ENCODE measurements at regions not wholly inside any gene's neighbourhood (a gene's known extent, or its start where the extent isn't known, plus 50 kb on each side); places are given as distances from the start of the nearest gene placed in this dataset.
"Not testable (repeated sequence)": the region's sequence is repeated elsewhere in the genome, so short reads cannot be mapped to it uniquely, and the experiment has no call there.

GRCh38 chr13:44312834-44313551 is 60.6 kb upstream of the SERP2 start:
- no peak for DNase-seq
- intact Hi-C loops (cut with DNase I; ENCODE audit: low total_unique reads) = no loop called here
- Histone ChIP-seq H3K36me3 (no peaks in the 10 kb centered on the region), H3K9me3 (no peaks in the 10 kb centered on the region), H3K27me3 (no peaks in the 10 kb centered on the region), H3K27ac (no peak overlapping the region), H3K4me3 (no peak overlapping the region), H3K4me1 (peaks cover 23 to 27% of the 10 kb centered on the region in 2 donors)
- in situ Hi-C loops (cut with MboI; ENCODE audit: low sequenced_read_pairs in 4 of 4) = loop anchor here in 1 of 4 donors (10.0 kb wide), 1 partner anchor 122 kb away; no protein-coding TSS in a partner anchor
- TF ChIP-seq POLR2A (IDR thresholded peaks at IDR 0.05) (no peak), CTCF (IDR thresholded peaks at IDR 0.05 in 4 of 5, conservative IDR thresholded peaks at IDR 0.05 in 1 of 5) (no peak)
- ATAC-seq = no peak

- no peaks in the 10 kb centered on the region for H3K27me3 ChIP-seq
- no peak for ATAC-seq
- DNase-seq = no peak
- no peak overlapping the region for H3K27ac ChIP-seq
- H3K36me3 ChIP-seq = no peaks in the 10 kb centered on the region
- in situ Hi-C loops (cut with MboI; ENCODE audit: low sequenced_read_pairs in 4 of 4) = loop anchor here in 1 of 4 donors (10.0 kb wide), 1 partner anchor 121 kb away; no protein-coding TSS in a partner anchor
- peaks cover 24 to 31% of the 10 kb centered on the region in 2 donors for H3K4me1 ChIP-seq
- TF ChIP-seq CTCF (IDR thresholded peaks at IDR 0.05 in 4 of 5, conservative IDR thresholded peaks at IDR 0.05 in 1 of 5) = no peak
- no peak for TF ChIP-seq POLR2A (IDR thresholded peaks at IDR 0.05)
- intact Hi-C loops (cut with DNase I; ENCODE audit: low total_unique reads) = no loop called here
- no peak overlapping the region for H3K4me3 ChIP-seq
- no peaks in the 10 kb centered on the region for H3K9me3 ChIP-seq
Observed at GRCh38 chr13:44313674-44314073, 60.0 kb upstream of the SERP2 start.

GRCh38 chr13:44314160-44314559 is 59.5 kb upstream of the SERP2 start:
- H3K27ac ChIP-seq; intact Hi-C loops (cut with DNase I; ENCODE audit: low total_unique reads); DNase-seq; H3K27me3 ChIP-seq; H3K36me3 ChIP-seq; H3K9me3 ChIP-seq; H3K4me3 ChIP-seq; ATAC-seq: not testable (repeated sequence)
- H3K4me1 ChIP-seq = peaks cover 22 to 29% of the 10 kb centered on the region in 2 donors
- in situ Hi-C loops (cut with MboI; ENCODE audit: low sequenced_read_pairs in 4 of 4) = loop anchor here in 1 of 4 donors (10.0 kb wide), 1 partner anchor 121 kb away; no protein-coding TSS in a partner anchor

GRCh38 chr13:44317752-44318151 is 55.9 kb upstream of the SERP2 start:
- no peak for TF ChIP-seq CTCF (IDR thresholded peaks at IDR 0.05 in 4 of 5, conservative IDR thresholded peaks at IDR 0.05 in 1 of 5)
- no peak for TF ChIP-seq POLR2A (IDR thresholded peaks at IDR 0.05)
- H3K9me3 ChIP-seq = no peaks in the 10 kb centered on the region
- H3K4me3 ChIP-seq = peak overlapping the region in 1 of 4 donors; percentile 19
- peak in 1 of 2 donors; percentile 80 for ATAC-seq
- in situ Hi-C loops (cut with MboI; ENCODE audit: low sequenced_read_pairs in 4 of 4) = loop anchor here in 1 of 4 donors (10.0 kb wide), 1 partner anchor 117 kb away; no protein-coding TSS in a partner anchor
- H3K36me3 ChIP-seq = no peaks in the 10 kb centered on the region
- intact Hi-C loops (cut with DNase I; ENCODE audit: low total_unique reads) = no loop called here
- H3K27me3 ChIP-seq = no peaks in the 10 kb centered on the region
- no peak for DNase-seq
- peaks cover 9 to 11% of the 10 kb centered on the region in 2 donors for H3K4me1 ChIP-seq
- H3K27ac ChIP-seq = peak overlapping the region; percentile 33 to 55 (median 44)

GRCh38 chr13:44318161-44318560 is 55.5 kb upstream of the SERP2 start:
- peak overlapping the region; percentile 33 to 55 (median 44) for H3K27ac ChIP-seq

More at GRCh38 chr13:44318161-44318560, 55.5 kb upstream of the SERP2 start:
- no peaks in the 10 kb centered on the region for H3K27me3 ChIP-seq
- DNase-seq (no peak), ATAC-seq (peak in 1 of 2 donors; percentile 16)
- H3K4me3 ChIP-seq = peak overlapping the region in 1 of 4 donors; percentile 19
- in situ Hi-C loops (cut with MboI; ENCODE audit: low sequenced_read_pairs in 4 of 4) (loop anchor here in 1 of 4 donors (10.0 kb wide), 1 partner anchor 117 kb away; no protein-coding TSS in a partner anchor), intact Hi-C loops (cut with DNase I; ENCODE audit: low total_unique reads) (no loop called here)
- no peaks in the 10 kb centered on the region for H3K9me3 ChIP-seq
- no peaks in the 10 kb centered on the region for H3K36me3 ChIP-seq
- H3K4me1 ChIP-seq = peaks cover 9 to 11% of the 10 kb centered on the region in 2 donors
- TF ChIP-seq CTCF (IDR thresholded peaks at IDR 0.05 in 4 of 5, conservative IDR thresholded peaks at IDR 0.05 in 1 of 5) (no peak), POLR2A (IDR thresholded peaks at IDR 0.05) (no peak)
